ENCODE measurements at regions not wholly inside any gene's neighbourhood (a gene's known extent, or its start where the extent isn't known, plus 50 kb on each side); places are given as distances from the start of the nearest gene placed in this dataset.
"Not testable (repeated sequence)": the region's sequence is repeated elsewhere in the genome, so short reads cannot be mapped to it uniquely, and the experiment has no call there.

- TF ChIP-seq CTCF, POLR2A (IDR thresholded peaks at IDR 0.05): not testable (repeated sequence)
These were observed 68.1 kb upstream of the AHI1 start for GRCh38 chr6:135565605-135566004.

All from body of pancreas (tissue), 4 donors.